ENCODE measurements at regions not wholly inside any gene's neighbourhood (a gene's known extent, or its start where the extent isn't known, plus 50 kb on each side); places are given as distances from the start of the nearest gene placed in this dataset.

- TF ChIP-seq CTCF (IDR thresholded peaks at IDR 0.05) (no peak), EZH2 (IDR thresholded peaks at IDR 0.05; ENCODE audit: borderline replicate concordance, insufficient read depth, low read depth, low read length, poor library complexity, severe bottlenecking) (no peak)
Measured at GRCh38 chr12:3991798-3992580, 118.8 kb upstream of the PARP11 start.
